Gastroesophageal sphincter (tissue), 3 donors: ENCODE measurements at regions not wholly inside any gene's neighbourhood (a gene's known extent, or its start where the extent isn't known, plus 50 kb on each side); places are given as distances from the start of the nearest gene placed in this dataset.

Source experiments
- EP300 ChIP-seq: sonication (generic); formaldehyde crosslinking; IDR thresholded peaks from one replicate; pipeline ENCODE4 v1.6.1; 2017; ENCODE audit warnings: antibody characterized with exemption, mild to moderate bottlenecking
- POLR2A ChIP-seq, 2 donors: fragments of 450-650 bp; IDR thresholded peaks; one replicate each; pipeline ENCODE4 v1.6.1; 2017; ENCODE audit warnings: antibody characterized with exemption in 2 of 2, mild to moderate bottlenecking in 2 of 2, moderate library complexity in 1 of 2
- POLR2AphosphoS5 ChIP-seq: sonication (generic); formaldehyde crosslinking; IDR thresholded peaks from one replicate; pipeline ENCODE4 v1.6.1; 2017; ENCODE audit warnings: antibody characterized with exemption
- TF ChIP-seq, protein P1 (sequence below), 4 experiments: fragments of 200-600 bp in 2 of 4; fragments of 450-650 bp in 2 of 4; sonication (generic) in 1 of 4; IDR thresholded peaks; one replicate each; pipeline ENCODE4 v1.5.1; 2017 to 2019; ENCODE audit warnings: antibody characterized with exemption in 4 of 4, mild to moderate bottlenecking in 2 of 4, moderate library complexity in 2 of 4

DNA sequence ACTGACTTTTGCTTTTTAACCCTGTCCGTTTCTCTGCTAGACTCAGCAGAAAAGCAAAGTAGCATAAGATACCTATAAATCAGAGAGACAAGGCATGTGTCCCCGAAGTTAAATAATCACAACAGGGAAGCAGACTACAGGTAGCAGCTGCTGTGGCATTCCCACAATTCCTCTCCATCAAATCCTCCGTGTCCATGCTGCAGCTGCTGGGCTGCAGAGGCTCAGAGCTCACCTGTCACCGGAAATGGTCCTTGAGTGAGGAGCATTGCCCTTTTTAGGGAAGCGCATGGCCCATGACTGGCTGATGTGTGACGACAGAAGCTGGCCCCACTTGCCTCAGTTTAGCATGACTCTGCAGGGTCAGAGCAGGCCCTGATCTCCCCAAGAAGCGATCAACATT, 125.0 kb downstream of the MSX2 start:
- TF ChIP-seq, protein P1, sequence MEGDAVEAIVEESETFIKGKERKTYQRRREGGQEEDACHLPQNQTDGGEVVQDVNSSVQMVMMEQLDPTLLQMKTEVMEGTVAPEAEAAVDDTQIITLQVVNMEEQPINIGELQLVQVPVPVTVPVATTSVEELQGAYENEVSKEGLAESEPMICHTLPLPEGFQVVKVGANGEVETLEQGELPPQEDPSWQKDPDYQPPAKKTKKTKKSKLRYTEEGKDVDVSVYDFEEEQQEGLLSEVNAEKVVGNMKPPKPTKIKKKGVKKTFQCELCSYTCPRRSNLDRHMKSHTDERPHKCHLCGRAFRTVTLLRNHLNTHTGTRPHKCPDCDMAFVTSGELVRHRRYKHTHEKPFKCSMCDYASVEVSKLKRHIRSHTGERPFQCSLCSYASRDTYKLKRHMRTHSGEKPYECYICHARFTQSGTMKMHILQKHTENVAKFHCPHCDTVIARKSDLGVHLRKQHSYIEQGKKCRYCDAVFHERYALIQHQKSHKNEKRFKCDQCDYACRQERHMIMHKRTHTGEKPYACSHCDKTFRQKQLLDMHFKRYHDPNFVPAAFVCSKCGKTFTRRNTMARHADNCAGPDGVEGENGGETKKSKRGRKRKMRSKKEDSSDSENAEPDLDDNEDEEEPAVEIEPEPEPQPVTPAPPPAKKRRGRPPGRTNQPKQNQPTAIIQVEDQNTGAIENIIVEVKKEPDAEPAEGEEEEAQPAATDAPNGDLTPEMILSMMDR (IDR thresholded peaks at IDR 0.05) = no peak
- TF ChIP-seq POLR2AphosphoS5 (no peak), POLR2A (IDR thresholded peaks at IDR 0.05) (no peak), EP300 (no peak)
